Gastroesophageal sphincter (tissue), 4 donors: ENCODE measurements at regions not wholly inside any gene's neighbourhood (a gene's known extent, or its start where the extent isn't known, plus 50 kb on each side); places are given as distances from the start of the nearest gene placed in this dataset.

Experiments
- ATAC-seq: fragments of 150-250 bp; one replicate; pipeline ENCODE4 v1.9.1; 2016; ENCODE audit warnings: mild to moderate bottlenecking, moderate library complexity
- H3K27ac ChIP-seq, 4 donors: fragments of 200-600 bp; sonication (generic) in 3 of 4; 1 replicate in 3 of 4; 2 replicates in 1 of 4; pipeline ENCODE4 v1.5.1; 2016 to 2019
- H3K27me3 ChIP-seq: fragments of 200-600 bp; sonication (generic); one replicate; pipeline ENCODE4 v1.5.1; 2019
- H3K36me3 ChIP-seq, 2 donors: fragments of 200-600 bp; sonication (generic); one replicate each; pipeline ENCODE4 v1.5.1; 2019; ENCODE audit warnings: control low read depth in 1 of 2
- H3K4me1 ChIP-seq, 3 donors: fragments of 200-600 bp; sonication (generic); 1 replicate in 2 of 3; 2 replicates in 1 of 3; pipeline ENCODE4 v1.5.1; 2016 to 2019; ENCODE audit warnings: control low read depth in 2 of 3
- H3K4me3 ChIP-seq, 2 donors: fragments of 200-600 bp; sonication (generic); one replicate each; pipeline ENCODE4 v1.5.1; 2019; ENCODE audit warnings: mild to moderate bottlenecking in 1 of 2, moderate library complexity in 1 of 2
- H3K9me3 ChIP-seq, 3 donors: fragments of 200-600 bp; sonication (generic); one replicate each; pipeline ENCODE4 v1.5.1; 2017 to 2019; ENCODE audit warnings: control low read depth in 2 of 3
- CTCF ChIP-seq, 4 experiments: fragments of 200-600 bp in 2 of 4; fragments of 450-650 bp in 2 of 4; sonication (generic) in 1 of 4; IDR thresholded peaks; one replicate each; pipeline ENCODE4 v1.5.1; 2017 to 2019; ENCODE audit warnings: antibody characterized with exemption in 4 of 4, mild to moderate bottlenecking in 2 of 4, moderate library complexity in 2 of 4
- EP300 ChIP-seq: sonication (generic); formaldehyde crosslinking; IDR thresholded peaks from one replicate; pipeline ENCODE4 v1.6.1; 2017; ENCODE audit warnings: antibody characterized with exemption, mild to moderate bottlenecking
- POLR2A ChIP-seq, 2 donors: fragments of 450-650 bp; IDR thresholded peaks; one replicate each; pipeline ENCODE4 v1.6.1; 2017; ENCODE audit warnings: antibody characterized with exemption in 2 of 2, mild to moderate bottlenecking in 2 of 2, moderate library complexity in 1 of 2
- POLR2AphosphoS5 ChIP-seq: sonication (generic); formaldehyde crosslinking; IDR thresholded peaks from one replicate; pipeline ENCODE4 v1.6.1; 2017; ENCODE audit warnings: antibody characterized with exemption
- WGBS, 2 donors: methylation state at CpG; one replicate each; pipeline ENCODE4 v1.1.5; 2018; ENCODE audit warnings: low coverage in 1 of 2; 5-methylcytosine and 5-hydroxymethylcytosine counted together

- Histone ChIP-seq H3K27ac (no peak overlapping the region), H3K27me3 (no peaks in the 10 kb centered on the region), H3K9me3 (no peaks in the 10 kb centered on the region), H3K4me1 (peaks cover 0 to 11% (median 0%) of the 10 kb centered on the region in 3 donors), H3K36me3 (no peaks in the 10 kb centered on the region), H3K4me3 (no peak overlapping the region)
- WGBS, 2 donors, result 95 to 97% methylated on average over 3 of the region's 3 CpGs
- no peak for TF ChIP-seq EP300
- TF ChIP-seq CTCF (IDR thresholded peaks at IDR 0.05), result no peak
- TF ChIP-seq POLR2AphosphoS5, result no peak
- no peak for TF ChIP-seq POLR2A (IDR thresholded peaks at IDR 0.05)
- no peak for ATAC-seq
These were observed 201.4 kb upstream of the MARCKS start for GRCh38 chr6:113655761-113656160.

DNA sequence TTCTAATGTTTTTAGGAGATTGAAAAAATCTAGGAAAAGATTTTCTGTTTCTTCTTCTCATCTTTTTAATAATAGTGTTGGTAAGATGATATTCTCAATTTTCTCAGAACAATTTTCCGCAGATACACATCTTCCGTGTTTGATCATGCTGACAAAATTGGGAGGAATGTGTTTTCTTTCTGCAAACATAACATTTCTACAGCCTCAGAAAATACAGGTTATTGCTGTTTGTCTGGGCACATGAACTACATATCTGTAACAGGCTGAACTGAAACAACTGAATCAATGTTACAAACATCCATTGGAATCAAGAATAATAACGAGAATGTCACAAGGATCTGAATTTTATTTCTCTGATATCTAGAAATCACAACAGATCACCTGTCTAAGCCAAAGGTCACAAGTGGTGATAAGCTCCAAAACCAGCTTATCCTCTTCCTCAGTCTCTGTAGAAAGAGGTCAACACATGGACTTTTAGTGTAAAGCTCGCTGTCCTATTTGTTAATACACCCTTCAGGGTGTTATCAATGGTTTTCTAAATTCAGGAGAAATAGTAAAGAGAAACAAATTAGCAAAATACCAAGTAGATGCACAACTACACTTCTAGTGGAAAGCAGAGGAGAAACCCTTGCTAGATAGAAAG is 197.3 kb upstream of the MARCKS start:
- TF ChIP-seq POLR2A (IDR thresholded peaks at IDR 0.05) (no peak), POLR2AphosphoS5 (no peak), EP300 (no peak), CTCF (IDR thresholded peaks at IDR 0.05) (no peak)
- Histone ChIP-seq H3K4me3 (no peak overlapping the region), H3K27ac (no peak overlapping the region), H3K4me1 (no peaks in the 10 kb centered on the region), H3K27me3 (no peaks in the 10 kb centered on the region), H3K9me3 (no peaks in the 10 kb centered on the region), H3K36me3 (no peaks in the 10 kb centered on the region)
- 91 to 94% methylated on average over 4 of the region's 4 CpGs for WGBS, 2 donors
- ATAC-seq, result no peak

GRCh38 chr6:113660819-113661218 is 196.3 kb upstream of the MARCKS start:
- Histone ChIP-seq H3K4me3 (no peak overlapping the region), H3K27ac (no peak overlapping the region), H3K36me3 (no peaks in the 10 kb centered on the region), H3K4me1 (no peaks in the 10 kb centered on the region), H3K9me3 (no peaks in the 10 kb centered on the region), H3K27me3 (no peaks in the 10 kb centered on the region)
- TF ChIP-seq EP300 (no peak), POLR2AphosphoS5 (no peak), POLR2A (IDR thresholded peaks at IDR 0.05) (no peak), CTCF (IDR thresholded peaks at IDR 0.05) (no peak)
- 75 to 100% methylated on average over 1 to 2 of the region's 2 CpGs for WGBS, 2 donors
- no peak for ATAC-seq

DNA sequence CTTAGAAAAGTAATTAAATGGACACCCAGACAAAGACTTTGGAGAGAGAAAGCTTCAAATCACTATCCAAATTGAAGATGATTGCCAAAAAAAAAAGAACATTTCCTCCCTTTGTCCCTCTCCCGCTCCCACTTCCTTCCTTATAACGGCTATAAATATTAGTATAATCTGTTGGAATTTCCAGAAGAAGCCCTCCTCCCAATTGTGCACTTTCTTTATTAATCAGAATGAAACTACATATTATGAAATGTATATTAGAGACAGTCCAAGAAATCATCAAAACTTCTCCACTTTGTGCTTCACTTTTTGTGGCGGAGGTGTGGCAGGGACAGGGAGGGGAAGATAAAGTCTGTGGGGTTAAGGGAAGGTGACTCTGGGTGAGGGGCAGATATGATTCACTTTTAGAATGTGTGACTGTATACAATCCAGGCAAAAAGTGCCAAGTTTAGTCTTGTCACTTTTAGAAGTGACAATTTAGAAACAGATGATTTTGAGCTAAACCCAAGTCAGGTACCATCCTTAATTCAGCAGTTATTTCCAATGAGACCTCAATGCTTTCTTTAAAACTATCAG is 195.0 kb upstream of the MARCKS start:
- Histone ChIP-seq H3K36me3 (no peaks in the 10 kb centered on the region), H3K27me3 (no peaks in the 10 kb centered on the region), H3K4me3 (no peak overlapping the region), H3K9me3 (no peaks in the 10 kb centered on the region), H3K27ac (no peak overlapping the region), H3K4me1 (no peaks in the 10 kb centered on the region)
- ATAC-seq, result no peak
- WGBS, 2 donors, result 75 to 83% methylated on average over 1 to 3 of the region's 3 CpGs
- TF ChIP-seq POLR2AphosphoS5, result no peak
- TF ChIP-seq EP300, result no peak
- TF ChIP-seq POLR2A (IDR thresholded peaks at IDR 0.05), result no peak
- TF ChIP-seq CTCF (IDR thresholded peaks at IDR 0.05), result no peak

- no peaks in the 10 kb centered on the region for H3K4me1 ChIP-seq
- no peaks in the 10 kb centered on the region for H3K27me3 ChIP-seq
- H3K9me3 ChIP-seq, result no peaks in the 10 kb centered on the region
- TF ChIP-seq CTCF (IDR thresholded peaks at IDR 0.05) (no peak), EP300 (no peak)
- no peak overlapping the region for H3K27ac ChIP-seq
- WGBS, 2 donors, result 51 to 76% methylated on average over 2 of the region's 2 CpGs
- no peak for ATAC-seq
- H3K36me3 ChIP-seq, result no peaks in the 10 kb centered on the region
- H3K4me3 ChIP-seq, result no peak overlapping the region
These were observed 194.3 kb upstream of the MARCKS start for GRCh38 chr6:113662688-113663333.
